COLO668 (cell line): ENCODE measurements at regions not wholly inside any gene's neighbourhood (a gene's known extent, or its start where the extent isn't known, plus 50 kb on each side); places are given as distances from the start of the nearest gene placed in this dataset.
"Not testable (repeated sequence)": the region's sequence is repeated elsewhere in the genome, so short reads cannot be mapped to it uniquely, and the experiment has no call there.

ENCODE experiments used
- DNase-seq: peaks from one replicate; lab custom pipeline; 2025; ENCODE audit not compliant: unreplicated experiment; lab: John Stamatoyannopoulos, UW

DNA sequence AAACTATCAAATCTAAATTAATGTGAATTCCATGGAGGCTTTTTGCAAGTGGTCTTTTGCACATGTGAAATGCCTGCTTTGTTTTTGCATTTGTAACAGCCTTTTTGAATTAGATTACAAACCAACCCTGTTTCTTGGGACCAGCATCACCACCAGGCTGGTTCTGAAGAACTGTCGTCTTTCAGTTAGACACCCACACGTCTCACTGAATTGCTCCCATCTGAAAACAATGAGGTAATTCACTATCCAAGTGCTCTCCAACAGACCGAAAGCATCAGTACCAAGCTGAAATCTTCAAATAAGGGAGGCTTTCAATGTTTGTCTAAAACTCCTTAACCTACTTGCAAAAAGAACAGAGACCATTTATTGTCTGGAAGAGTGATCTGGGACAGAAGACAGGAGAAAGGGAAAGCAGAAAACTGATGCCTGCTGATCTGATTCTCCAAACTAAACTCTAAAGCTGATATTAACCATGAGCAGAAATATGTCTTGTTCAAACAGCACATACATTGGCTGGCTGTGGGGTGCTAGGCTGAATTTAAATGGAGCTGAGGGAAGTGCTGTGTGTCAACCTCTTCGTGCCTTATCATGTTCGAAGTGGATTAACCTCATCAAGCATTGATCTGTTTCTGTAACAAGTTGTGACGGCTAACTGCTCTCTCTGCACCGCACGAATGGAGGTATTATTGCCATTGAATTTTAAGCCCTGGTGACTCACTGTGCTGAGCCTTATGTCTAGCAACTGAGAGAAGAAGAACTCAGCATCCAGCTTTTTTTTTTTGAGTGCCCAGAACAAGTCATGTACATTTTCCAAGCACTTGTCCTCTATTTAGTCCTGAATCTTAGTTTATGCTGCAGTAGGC, 213.7 kb upstream of the P2RY1 start:
- no peak for DNase-seq

DNA sequence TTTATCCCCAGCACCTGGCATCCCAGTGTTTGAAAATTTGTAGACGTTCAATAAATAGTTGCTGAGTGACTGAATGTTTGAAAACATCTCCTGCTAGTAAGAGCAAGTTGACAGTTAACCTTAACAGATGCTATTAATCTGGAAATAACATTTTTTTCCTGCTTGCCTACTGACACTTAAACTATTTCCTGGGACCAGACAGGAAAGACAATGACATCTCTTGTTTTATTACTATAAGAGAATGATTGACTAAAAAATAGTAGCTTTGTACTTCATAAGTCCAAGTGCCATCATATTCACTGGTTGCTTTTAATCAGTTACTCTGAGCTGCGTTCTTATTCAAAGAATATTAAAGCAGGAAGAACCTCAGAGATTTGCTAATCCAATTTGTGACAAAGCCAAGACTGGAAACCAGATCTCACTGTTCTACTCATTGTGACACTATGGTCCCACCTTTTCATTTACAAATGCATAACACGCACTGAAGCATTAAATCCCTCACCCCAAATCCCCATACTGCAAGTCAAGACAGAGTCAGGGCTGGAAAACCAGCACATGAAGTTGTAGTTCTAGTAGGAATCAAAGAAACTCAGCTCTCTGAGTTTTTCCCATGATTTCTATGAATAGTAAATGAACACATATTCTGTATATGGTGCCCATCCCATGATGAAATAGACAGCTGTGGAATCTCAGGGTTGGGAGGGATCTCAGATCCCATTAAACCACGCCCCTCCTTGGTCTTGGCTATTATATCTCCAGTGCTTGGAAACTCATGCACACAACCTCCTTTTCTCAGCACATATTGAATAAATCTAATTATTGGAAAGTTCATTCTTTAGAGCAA, 212.7 kb upstream of the P2RY1 start:
- no peak for DNase-seq

DNA sequence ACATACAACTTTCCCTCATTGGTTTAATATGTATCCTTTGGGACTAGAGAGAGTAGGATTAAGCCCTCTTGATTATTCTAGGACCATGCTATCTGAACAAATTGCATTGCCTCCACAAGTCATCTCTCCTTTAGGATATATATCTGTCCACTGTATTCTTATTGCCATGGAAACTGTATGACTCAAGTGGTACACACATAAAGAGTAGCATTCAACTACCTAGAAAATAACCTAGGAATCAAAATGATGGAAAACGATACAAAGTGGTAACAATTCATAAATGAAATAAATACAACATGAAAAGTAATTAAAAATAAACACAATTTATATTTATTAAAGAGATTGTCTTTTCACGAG, 212.1 kb upstream of the P2RY1 start:
- DNase-seq, result no peak

DNA sequence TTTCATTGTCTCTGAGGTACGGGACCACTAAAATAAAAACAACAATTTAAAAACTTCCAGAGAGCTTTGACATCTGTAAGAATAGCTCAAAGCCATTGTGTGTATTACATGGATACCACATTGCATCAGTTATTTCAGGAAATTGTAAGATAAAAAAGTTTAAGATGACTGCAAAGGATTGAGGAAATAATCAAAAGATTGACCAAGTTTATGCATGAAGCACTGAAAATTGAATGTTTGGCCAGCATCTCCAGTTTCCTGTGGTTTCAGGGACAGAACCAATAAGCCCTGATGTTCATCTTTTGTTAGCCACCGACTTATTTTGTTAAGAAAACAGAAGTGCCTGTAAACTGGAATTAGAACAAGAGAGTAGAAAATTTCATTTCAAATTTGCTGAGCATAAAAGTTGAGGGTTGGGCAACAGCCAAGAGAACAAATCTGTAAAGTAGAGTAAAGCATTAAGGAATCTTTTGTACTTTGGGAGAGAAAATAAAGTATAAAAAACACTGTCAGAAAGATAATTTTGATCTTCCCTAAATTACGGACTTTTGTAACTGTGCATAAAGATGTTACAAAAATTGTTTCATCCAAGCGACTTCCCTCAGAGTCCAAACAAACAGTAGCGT, 211.5 kb upstream of the P2RY1 start:
- DNase-seq, result no peak

DNA sequence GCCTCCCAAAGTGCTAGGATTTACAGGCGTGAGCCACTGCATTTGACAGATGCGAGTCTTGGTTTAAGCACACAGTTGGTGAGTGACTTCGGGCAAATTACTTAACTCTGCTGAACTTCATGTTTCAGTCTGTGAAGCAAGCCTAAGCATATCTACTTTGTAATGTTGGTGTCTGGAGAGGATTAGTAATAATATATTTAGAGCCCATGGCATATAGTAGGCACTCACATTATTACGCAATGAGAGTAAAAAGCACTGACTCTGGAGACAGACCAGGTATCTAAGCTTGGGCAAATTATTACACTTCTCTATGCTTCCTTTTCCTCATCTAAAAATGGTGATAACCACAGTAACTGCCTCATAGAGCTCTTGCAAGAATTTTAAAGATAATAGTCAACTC, 208.7 kb upstream of the P2RY1 start:
- DNase-seq, result no peak

DNA sequence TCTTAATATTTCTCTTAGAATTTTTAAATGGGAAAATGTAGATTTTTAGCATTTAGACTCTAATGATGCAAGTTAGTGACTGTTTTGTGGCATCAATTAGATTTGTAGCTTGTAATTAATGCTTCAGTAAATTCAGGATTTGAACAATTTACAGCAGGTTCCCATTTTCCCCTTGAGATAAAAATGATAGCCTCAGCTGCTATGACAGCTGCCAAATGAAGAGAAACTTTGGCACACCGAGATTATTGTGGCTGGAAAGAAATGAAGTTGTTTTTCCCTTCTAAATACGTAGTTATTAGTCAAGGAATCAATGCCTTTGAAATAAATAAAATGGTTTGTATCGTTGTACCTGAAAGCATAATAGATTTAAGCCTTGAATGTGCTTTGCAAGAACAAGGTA, 206.4 kb upstream of the P2RY1 start:
- no peak for DNase-seq

DNA sequence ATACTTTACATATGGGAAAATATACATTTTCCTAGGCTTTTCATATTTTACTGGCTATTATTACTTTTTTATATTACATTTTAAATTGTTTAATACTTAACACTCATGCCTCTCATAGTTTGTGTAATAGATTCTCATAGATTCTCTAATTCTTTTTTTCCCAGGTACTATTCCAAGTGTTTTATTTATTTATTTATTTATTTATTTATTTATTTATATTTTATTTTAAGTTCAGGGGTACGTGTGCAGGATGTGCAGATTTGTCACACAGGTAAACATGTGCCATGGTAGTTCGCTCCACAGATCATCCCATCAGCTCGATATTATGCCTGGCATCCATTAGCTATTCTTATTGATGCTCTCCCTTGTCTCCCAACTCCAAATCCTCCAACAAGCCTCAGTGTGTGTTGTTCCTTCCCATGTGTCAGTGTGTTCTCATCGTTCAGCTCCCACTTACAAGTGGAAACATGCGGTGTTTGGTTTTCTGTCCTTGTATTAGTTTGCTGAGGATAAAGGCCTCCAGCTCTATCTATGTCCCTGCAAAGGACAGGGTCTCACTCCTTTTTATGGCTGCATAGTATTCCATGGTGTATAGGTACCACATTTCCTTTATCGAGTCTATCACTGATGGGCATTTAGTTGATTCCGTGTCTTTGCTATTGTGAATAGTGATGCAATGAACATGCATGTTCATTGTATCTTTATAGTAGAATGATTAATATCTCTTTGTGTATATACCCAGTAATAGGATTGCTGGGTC, 205.4 kb upstream of the P2RY1 start:
- no peak for DNase-seq

DNA sequence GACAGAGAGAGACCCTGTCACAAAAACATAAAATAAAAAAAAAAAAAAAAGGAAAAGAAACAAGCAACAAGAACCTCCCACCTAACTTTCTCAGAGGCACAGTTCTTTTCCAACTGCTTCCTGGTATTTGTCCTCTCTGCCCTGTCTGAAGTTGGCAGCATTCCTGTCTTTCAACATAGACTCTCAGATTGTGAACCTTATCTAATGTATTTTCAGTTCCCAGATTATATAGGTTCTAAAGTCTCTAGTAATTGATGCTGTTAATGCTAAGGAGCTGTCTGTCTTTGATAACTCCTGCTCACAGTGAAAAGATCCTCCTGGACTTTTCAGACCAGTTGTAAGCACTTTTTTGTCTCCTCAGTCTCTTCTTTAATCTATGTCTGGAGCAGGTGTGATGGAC, 199.5 kb upstream of the P2RY1 start:
- DNase-seq, result no peak

DNA sequence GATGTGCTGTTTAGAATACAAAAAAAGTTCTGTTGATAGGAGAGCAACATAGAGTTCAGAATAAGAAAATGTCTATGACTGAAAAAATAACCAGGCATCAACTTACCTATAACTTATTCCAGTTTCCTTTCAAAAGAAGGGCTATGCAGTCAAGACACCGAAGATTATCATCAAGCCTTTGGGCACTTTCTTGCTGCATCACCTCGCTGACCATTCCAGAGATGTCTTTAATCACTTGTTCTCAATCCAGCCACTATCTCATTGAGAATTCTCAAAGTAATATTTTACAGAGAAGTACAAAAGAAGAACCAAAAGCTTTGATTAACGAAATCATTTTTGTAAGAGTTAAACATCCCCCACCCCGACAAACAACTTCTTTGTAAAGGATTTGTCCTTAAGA, 198.3 kb upstream of the P2RY1 start:
- no peak for DNase-seq

DNA sequence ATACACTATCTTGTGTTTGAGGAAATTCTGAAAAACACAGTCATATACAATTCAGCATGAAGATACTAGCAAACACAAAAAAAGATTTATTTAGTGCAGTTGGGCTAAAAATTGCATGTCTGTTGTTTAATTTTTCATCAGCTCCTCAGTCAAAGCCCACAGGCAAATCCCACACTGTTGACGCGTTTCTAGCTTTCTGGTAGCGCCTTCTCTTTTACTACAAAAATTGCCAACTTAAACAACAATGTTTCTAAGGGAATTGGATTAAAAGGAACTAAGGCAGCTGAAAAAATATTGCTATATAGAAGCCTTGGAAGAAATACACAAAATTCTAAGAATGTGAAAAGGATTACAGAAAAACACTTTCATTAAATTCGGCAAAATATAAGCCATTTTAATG, 196.7 kb upstream of the P2RY1 start:
- DNase-seq, result no peak

DNA sequence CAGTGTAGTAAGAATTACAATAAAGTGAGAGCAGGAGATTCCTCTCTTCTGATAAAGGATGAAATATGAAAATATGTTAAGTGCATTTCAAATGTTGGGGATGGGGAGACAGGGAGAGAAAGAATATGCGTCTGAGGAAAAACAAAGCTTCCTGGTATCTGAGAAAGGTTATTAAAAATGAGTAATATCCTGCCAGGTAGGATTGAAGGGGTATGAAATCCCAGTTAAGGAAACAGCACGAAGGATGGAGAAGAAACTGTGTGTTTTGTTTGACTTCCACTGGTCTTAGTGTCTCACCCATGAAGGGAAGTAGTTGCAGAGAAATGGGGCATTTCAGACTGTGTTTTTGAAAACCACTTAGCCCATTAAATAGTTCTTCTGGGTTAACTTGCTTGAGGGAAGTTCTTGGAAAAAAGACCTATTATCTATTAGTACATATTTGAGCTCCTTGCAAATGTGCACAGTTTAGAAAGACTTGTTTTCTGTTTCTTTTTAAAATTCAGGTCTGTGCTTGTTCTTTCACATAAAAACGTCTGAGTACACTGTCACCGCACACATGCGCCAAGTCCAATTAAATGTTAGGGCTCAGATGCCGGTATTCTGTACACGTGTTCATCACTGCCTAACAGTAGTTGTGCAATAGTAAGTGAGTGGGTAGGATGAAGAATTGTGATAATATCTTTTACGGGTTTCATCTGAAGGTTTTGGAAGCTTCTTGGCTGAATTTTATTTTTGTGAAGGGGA, 196.1 kb upstream of the P2RY1 start:
- no peak for DNase-seq

DNA sequence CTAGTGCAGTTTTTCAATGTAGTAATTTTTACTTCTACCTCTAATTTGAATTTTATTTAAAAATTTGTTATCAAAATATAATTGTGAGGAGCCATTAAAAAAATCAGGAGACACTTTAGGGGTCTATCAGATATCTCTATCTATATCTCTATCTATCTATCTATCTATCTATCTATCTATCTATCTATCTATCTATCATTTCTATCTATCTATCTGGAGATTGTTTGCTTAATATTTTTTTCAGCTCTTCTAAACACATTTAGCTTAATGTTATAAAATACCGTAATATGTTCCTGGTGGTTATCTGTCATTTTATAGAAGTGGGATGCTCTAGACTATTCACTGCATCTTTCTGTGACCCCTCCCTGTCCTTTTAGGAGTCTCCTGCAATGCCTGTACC, 193.7 kb upstream of the P2RY1 start:
- DNase-seq, result no peak

DNA sequence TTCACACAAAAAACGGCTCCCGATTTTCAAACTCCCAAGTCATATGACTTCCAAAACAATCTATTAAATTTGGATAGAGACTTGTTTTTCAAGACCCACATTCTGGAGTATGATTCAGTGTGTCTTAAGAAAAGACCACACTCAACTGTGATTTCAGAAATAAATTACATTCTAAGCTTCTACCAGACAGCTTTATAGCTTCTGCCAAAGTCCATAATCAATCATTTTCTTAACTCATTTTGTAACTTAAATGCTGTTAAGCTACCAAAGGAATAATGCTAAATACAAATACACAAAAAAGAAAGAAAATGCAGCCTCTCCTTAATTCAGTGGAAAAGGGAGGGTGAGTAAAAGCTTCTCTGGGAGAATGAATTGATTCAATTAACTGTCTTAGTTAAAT, 192.3 kb upstream of the P2RY1 start:
- no peak for DNase-seq

DNA sequence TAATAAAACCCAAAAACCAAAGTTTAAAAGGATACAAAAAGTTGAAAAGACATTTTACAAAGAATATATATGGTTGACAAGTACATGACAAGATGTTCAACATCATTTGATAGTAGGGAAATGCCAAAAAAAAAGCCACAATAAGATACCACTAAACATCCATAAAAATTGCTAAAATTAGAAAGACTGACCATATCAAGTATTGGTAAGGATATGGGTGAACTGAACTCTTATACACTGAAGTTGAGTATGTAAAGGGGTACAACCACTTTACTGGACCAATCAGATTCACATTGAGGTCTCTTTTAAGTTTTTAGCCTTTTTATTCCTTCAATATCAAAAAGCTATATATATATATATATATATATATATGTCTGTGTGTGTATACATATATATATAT, 190.5 kb upstream of the P2RY1 start:
- DNase-seq, result no peak

DNA sequence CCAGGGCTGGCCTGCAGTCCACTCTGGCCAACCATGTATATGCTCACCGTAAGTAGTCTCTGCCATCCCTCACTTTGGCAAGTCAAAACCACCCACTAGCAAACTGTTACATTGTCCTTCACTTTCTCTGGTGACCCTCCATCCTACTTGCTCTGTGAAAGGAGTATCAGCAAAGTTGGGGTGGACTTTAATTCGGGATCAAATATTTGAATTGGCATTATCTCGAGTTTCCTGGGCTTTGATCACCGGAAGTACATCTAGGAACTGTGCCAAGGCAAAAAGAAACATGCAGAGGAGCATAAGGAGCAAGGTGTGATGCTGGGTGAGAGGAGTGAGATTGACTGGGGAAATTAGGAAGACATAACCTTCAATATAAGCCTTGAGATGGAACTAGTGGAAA, 188.9 kb upstream of the P2RY1 start:
- DNase-seq, result no peak

DNA sequence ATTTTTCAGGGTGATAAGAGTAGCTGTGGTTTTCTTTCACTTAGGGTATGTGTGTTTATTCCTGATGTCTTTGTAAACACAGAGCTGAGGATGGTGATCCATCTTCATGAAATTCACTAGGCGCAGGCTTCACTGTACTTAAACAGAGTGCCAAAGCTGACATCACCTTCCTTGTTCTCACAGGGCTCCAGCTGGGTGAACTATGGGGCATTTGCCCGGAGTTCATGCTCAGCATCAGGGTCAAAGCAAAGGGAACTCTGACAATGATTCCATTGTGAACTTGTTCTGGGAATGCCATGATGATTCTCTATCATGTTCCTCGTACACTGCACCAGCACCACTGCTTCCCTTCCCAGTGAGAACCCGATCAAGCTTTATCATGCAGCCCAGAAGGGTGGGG, 184.8 kb upstream of the P2RY1 start:
- no peak for DNase-seq

DNA sequence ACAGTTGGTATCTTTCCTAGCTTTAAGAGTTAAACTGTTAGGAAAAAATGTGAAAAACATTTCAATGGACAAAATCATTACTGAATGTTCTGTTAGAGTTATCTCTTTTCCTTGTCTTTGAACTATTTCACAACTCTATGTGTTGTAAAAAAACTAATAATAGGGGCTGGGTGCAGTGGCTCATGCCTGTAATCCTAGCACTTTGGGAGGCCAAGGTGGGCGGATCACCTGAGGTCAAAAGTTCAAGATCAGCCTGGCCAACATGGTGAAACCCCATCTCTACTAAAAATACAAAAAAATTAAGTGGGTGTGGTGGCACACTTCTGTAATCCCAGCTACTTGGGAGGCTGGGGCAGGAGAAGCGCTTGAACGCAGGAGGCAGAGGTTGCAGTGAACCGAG, 184.0 kb upstream of the P2RY1 start:
- DNase-seq, result not testable (repeated sequence)

DNA sequence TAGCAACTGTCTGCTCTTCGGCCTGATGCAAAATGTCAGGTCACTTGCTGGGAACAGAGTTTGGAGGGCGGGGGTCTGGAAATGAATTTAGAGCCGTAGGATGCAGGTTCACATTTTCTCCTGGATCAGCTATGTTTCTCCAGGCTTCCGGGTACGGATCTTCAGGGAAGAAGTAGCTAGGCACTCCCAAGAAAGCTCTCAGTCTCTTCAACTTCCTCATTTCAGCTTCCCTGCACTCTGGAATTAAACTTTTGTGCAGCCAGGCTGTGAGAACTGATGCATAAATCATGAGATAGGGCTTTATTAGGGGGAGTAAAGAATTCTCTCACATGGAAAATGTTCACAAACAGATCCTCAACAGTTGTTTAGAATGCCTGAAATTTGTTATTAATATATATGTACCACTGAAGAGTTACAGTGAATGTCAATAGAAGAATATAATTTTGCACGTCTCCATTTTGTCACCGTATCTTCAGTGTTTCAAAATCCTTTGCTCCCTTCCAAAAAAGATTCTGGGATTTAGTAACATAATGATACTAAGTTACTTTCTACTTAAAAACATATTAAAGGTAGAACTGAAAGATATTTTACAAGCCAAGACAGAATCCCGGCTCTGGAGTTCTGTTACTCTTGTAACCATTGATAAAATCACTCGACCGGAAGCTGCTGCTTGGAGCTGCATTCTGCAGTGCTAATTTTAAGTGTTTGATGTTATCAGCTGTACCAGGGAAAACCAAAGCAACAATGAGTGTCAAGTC, 178.5 kb upstream of the P2RY1 start:
- no peak for DNase-seq

DNA sequence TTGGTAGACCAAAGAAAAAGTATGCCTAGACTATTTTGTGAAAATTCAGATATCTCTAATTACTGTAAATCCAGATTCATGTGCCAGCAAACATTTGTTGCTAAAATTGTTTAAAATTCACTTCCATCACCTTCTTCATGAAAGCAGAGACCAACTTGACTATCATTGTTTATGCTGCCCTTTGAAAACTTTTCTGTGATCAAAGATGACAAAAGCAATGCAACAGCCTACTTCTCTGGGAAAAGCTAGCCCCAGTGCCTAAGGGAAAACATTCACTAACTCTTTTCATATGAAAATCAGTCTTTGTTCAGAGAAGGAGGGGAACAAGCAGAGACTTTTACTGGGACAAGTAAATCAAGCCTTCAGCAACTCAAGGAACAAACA, 178.0 kb upstream of the P2RY1 start:
- DNase-seq, result no peak
